GM23338 (cell line): ENCODE measurements at regions not wholly inside any gene's neighbourhood (a gene's known extent, or its start where the extent isn't known, plus 50 kb on each side); places are given as distances from the start of the nearest gene placed in this dataset.
A peak's percentile ranks its signal among the peaks of the same experiment; 100 is the strongest.

ENCODE experiments used
- ATAC-seq: fragments of 200-7000 bp; cut with Tn5 transposase; 3 replicates; pipeline ENCODE4 v1.9.1; 2020
- DNase-seq: peaks from one replicate; pipeline ENCODE4 v3.0.0-alpha.2; 2015; ENCODE audit warnings: low spot score
- H2AFZ ChIP-seq: fragments of 200-600 bp; sonication (generic); 2 replicates; pipeline ENCODE4 v1.8.0; 2016; ENCODE audit warnings: antibody characterized with exemption, mild to moderate bottlenecking, moderate library complexity
- H3F3A ChIP-seq: fragments of 200-600 bp; sonication (generic); replicated peaks from 2 replicates; pipeline ENCODE4 v1.8.0; 2017; ENCODE audit warnings: antibody characterized with exemption, mixed run types, low read depth
- H3K27ac ChIP-seq: fragments of 200-600 bp; sonication (generic); 2 replicates; pipeline ENCODE4 v1.6.1; 2016; ENCODE audit warnings: low read depth
- H3K27me3 ChIP-seq: fragments of 200-600 bp; sonication (generic); 2 replicates; pipeline ENCODE4 v1.8.0; 2016; ENCODE audit warnings: mild to moderate bottlenecking, mixed run types, moderate library complexity; ENCODE audit not compliant: insufficient read depth
- H3K36me3 ChIP-seq: fragments of 200-600 bp; sonication (generic); 2 replicates; pipeline ENCODE4 v1.8.0; 2016; ENCODE audit warnings: mild to moderate bottlenecking; ENCODE audit not compliant: insufficient read depth
- H3K4me1 ChIP-seq: fragments of 200-600 bp; sonication (generic); 2 replicates; pipeline ENCODE4 v1.8.0; 2016; ENCODE audit warnings: mild to moderate bottlenecking, moderate library complexity; ENCODE audit not compliant: insufficient read depth
- H3K4me2 ChIP-seq: fragments of 200-600 bp; sonication (generic); 2 replicates; pipeline ENCODE4 v1.7.1; 2017; ENCODE audit warnings: mixed run types
- H3K4me3 ChIP-seq: fragments of 200-600 bp; sonication (generic); 2 replicates; pipeline ENCODE4 v1.6.1; 2016; ENCODE audit warnings: mixed run types
- H3K79me2 ChIP-seq: fragments of 200-600 bp; sonication (generic); replicated peaks from 2 replicates; pipeline ENCODE4 v1.8.0; 2017; ENCODE audit warnings: mild to moderate bottlenecking; ENCODE audit not compliant: insufficient read depth
- H3K9me2 ChIP-seq: fragments of 200-600 bp; sonication (generic); 2 replicates; pipeline ENCODE4 v1.8.0; 2017; ENCODE audit not compliant: insufficient read depth
- H4K20me1 ChIP-seq: fragments of 200-600 bp; sonication (generic); replicated peaks from 2 replicates; pipeline ENCODE4 v1.8.0; 2017; ENCODE audit warnings: mild to moderate bottlenecking; ENCODE audit not compliant: insufficient read depth
- H3K27ac Mint-ChIP-seq: 2 replicates; pipeline ENCODE4 v1.8.0; 2020; ENCODE audit warnings: inconsistent platforms, mild to moderate bottlenecking, moderate library complexity, mixed read lengths
- H3K27me3 Mint-ChIP-seq: 3 replicates; pipeline ENCODE4 v1.8.0; 2022; ENCODE audit warnings: low read depth, mild to moderate bottlenecking, moderate library complexity, mixed read lengths, inconsistent platforms; ENCODE audit not compliant: insufficient read depth, poor library complexity
- H3K36me3 Mint-ChIP-seq: 3 replicates; pipeline ENCODE4 v1.8.0; 2021; ENCODE audit warnings: low read depth, mild to moderate bottlenecking, inconsistent platforms, moderate library complexity, mixed read lengths
- H3K4me1 Mint-ChIP-seq: 3 replicates; pipeline ENCODE4 v1.8.0; 2020; ENCODE audit warnings: mild to moderate bottlenecking, inconsistent platforms, mixed read lengths
- H3K4me3 Mint-ChIP-seq: 3 replicates; pipeline ENCODE4 v1.8.0; 2021; ENCODE audit warnings: moderate library complexity, mild to moderate bottlenecking, inconsistent platforms, mixed read lengths
- H3K9me3 Mint-ChIP-seq: 3 replicates; pipeline ENCODE4 v1.8.0; 2020; ENCODE audit warnings: moderate library complexity, mild to moderate bottlenecking, inconsistent platforms, mixed read lengths
- CREB1 ChIP-seq: fragments of 250-450 bp; sonication (Bioruptor Pico); IDR thresholded peaks from 2 replicates; pipeline ENCODE4 v1.5.0; 2020; ENCODE audit warnings: low read depth, mild to moderate bottlenecking, moderate library complexity
- CTCF ChIP-seq, 2 experiments: fragments of 200-600 bp in 1 of 2; sonication (generic) in 1 of 2; conservative IDR thresholded peaks; 2 replicates each; pipeline versions ENCODE4 v1.5.1 to v1.6.1; 2016 to 2017; ENCODE audit warnings: antibody characterized with exemption in 2 of 2, low read depth in 2 of 2, mild to moderate bottlenecking in 2 of 2, moderate library complexity in 1 of 2
- ETS1 ChIP-seq: IDR thresholded peaks from 2 replicates; pipeline ENCODE4 v1.6.1; 2016; ENCODE audit warnings: antibody characterized with exemption
- EZH2 ChIP-seq: fragments of 200-600 bp; sonication (generic); IDR thresholded peaks from one replicate; pipeline ENCODE4 v1.8.0; 2017; ENCODE audit warnings: antibody characterized with exemption, mild to moderate bottlenecking, low read depth; ENCODE audit not compliant: unreplicated experiment
- EZH2phosphoT487 ChIP-seq: fragments of 200-600 bp; sonication (generic); IDR thresholded peaks from one replicate; pipeline ENCODE4 v1.8.1; 2018; ENCODE audit warnings: antibody characterized with exemption; ENCODE audit not compliant: unreplicated experiment
- JUNB ChIP-seq: IDR thresholded peaks from one replicate; pipeline ENCODE4 v1.6.1; 2016; ENCODE audit warnings: antibody characterized with exemption; ENCODE audit not compliant: unreplicated experiment
- NANOG ChIP-seq: IDR thresholded peaks from 2 replicates; pipeline ENCODE4 v1.6.1; 2016; ENCODE audit warnings: antibody characterized with exemption, borderline replicate concordance
- POLR2AphosphoS5 ChIP-seq: IDR thresholded peaks from 2 replicates; pipeline ENCODE4 v1.6.1; 2016; ENCODE audit warnings: antibody characterized with exemption, low read depth
- STAT1 ChIP-seq: IDR thresholded peaks from one replicate; pipeline ENCODE4 v1.6.1; 2016; ENCODE audit warnings: antibody characterized with exemption; ENCODE audit not compliant: unreplicated experiment
- ZNF114 ChIP-seq: fragments of 250-450 bp; sonication (Bioruptor Pico); IDR thresholded peaks from 2 replicates; pipeline ENCODE4 v1.5.0; 2020; ENCODE audit warnings: mild to moderate bottlenecking, moderate library complexity
- ZNF331 ChIP-seq: fragments of 250-450 bp; sonication (Bioruptor Pico); IDR thresholded peaks from 2 replicates; pipeline ENCODE4 v1.5.0; 2020; ENCODE audit warnings: low read depth, mild to moderate bottlenecking, moderate library complexity
- ZNF462 ChIP-seq: fragments of 250-450 bp; sonication (Bioruptor Pico); IDR thresholded peaks from 2 replicates; pipeline ENCODE4 v1.5.0; 2020; ENCODE audit warnings: mild to moderate bottlenecking, moderate library complexity
- TF ChIP-seq, protein P1 (sequence below): IDR thresholded peaks from one replicate; pipeline ENCODE4 v1.6.1; 2018; ENCODE audit warnings: antibody characterized with exemption; ENCODE audit not compliant: unreplicated experiment

- no peaks in the 10 kb centered on the region for H3K27me3 ChIP-seq
- H3K4me1 ChIP-seq = no peaks in the 10 kb centered on the region
- H3K4me2 ChIP-seq = no peak overlapping the region
- ATAC-seq (no peak), DNase-seq (peak; percentile 26)
- H4K20me1 ChIP-seq = no peaks in the 10 kb centered on the region
- H3K36me3 ChIP-seq = no peaks in the 10 kb centered on the region
- Mint-ChIP-seq H3K4me3 (no peak overlapping the region), H3K9me3 (peaks cover 36% of the 10 kb centered on the region), H3K4me1 (no peaks in the 10 kb centered on the region), H3K36me3 (peaks cover 22% of the 10 kb centered on the region), H3K27ac (no peak overlapping the region), H3K27me3 (no peaks in the 10 kb centered on the region)
- no peak overlapping the region for H3K27ac ChIP-seq
- no peak overlapping the region for H3K4me3 ChIP-seq
- H3F3A ChIP-seq = no peaks in the 10 kb centered on the region
- H2AFZ ChIP-seq = no peak overlapping the region
- H3K79me2 ChIP-seq = no peaks in the 10 kb centered on the region
- H3K9me2 ChIP-seq = no peaks in the 10 kb centered on the region
- TF ChIP-seq NANOG (no peak), CREB1 (no peak), POLR2AphosphoS5 (no peak), ZNF331 (no peak), ZNF114 (CRISPR knock-in tag) (no peak), CTCF (conservative IDR thresholded peaks at IDR 0.05; ENCODE audit: low read depth in 2 of 2) (no peak), ZNF462 (CRISPR knock-in tag) (no peak), EZH2 (no peak), EZH2phosphoT487 (no peak), ETS1 (no peak), JUNB (no peak), STAT1 (no peak)
- TF ChIP-seq, protein P1, sequence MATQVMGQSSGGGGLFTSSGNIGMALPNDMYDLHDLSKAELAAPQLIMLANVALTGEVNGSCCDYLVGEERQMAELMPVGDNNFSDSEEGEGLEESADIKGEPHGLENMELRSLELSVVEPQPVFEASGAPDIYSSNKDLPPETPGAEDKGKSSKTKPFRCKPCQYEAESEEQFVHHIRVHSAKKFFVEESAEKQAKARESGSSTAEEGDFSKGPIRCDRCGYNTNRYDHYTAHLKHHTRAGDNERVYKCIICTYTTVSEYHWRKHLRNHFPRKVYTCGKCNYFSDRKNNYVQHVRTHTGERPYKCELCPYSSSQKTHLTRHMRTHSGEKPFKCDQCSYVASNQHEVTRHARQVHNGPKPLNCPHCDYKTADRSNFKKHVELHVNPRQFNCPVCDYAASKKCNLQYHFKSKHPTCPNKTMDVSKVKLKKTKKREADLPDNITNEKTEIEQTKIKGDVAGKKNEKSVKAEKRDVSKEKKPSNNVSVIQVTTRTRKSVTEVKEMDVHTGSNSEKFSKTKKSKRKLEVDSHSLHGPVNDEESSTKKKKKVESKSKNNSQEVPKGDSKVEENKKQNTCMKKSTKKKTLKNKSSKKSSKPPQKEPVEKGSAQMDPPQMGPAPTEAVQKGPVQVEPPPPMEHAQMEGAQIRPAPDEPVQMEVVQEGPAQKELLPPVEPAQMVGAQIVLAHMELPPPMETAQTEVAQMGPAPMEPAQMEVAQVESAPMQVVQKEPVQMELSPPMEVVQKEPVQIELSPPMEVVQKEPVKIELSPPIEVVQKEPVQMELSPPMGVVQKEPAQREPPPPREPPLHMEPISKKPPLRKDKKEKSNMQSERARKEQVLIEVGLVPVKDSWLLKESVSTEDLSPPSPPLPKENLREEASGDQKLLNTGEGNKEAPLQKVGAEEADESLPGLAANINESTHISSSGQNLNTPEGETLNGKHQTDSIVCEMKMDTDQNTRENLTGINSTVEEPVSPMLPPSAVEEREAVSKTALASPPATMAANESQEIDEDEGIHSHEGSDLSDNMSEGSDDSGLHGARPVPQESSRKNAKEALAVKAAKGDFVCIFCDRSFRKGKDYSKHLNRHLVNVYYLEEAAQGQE = no peak
Measured at GRCh38 chrX:82666355-82666754, 841.7 kb upstream of the POU3F4 start.
